MM.1S (cell line): ENCODE measurements at regions not wholly inside any gene's neighbourhood (a gene's known extent, or its start where the extent isn't known, plus 50 kb on each side); places are given as distances from the start of the nearest gene placed in this dataset.

ENCODE experiments used
- CTCF ChIP-seq: fragments of 300-600 bp; sonication (generic); IDR thresholded peaks from 2 replicates; pipeline ENCODE4 v1.5.1; 2016; ENCODE audit warnings: antibody characterized with exemption, low read length, mixed read lengths
- EZH2 ChIP-seq: fragments of 300-600 bp; sonication (generic); optimal IDR thresholded peaks from 2 replicates; pipeline ENCODE3; 2017; ENCODE audit warnings: low read depth, mild to moderate bottlenecking, antibody characterized with exemption, low read length, mixed read lengths
- EZH2phosphoT487 ChIP-seq: fragments of 300-600 bp; sonication (generic); IDR thresholded peaks from 2 replicates; pipeline ENCODE4 v1.6.1; 2018; ENCODE audit warnings: antibody characterized with exemption, low read length

GRCh38 chr10:75335983-75336382, 65.6 kb downstream of the ZNF503 start:
- TF ChIP-seq EZH2 (no peak), CTCF (no peak), EZH2phosphoT487 (no peak)
